ENCODE measurements at regions not wholly inside any gene's neighbourhood (a gene's known extent, or its start where the extent isn't known, plus 50 kb on each side); places are given as distances from the start of the nearest gene placed in this dataset.
"Not testable (repeated sequence)": the region's sequence is repeated elsewhere in the genome, so short reads cannot be mapped to it uniquely, and the experiment has no call there.

DNA sequence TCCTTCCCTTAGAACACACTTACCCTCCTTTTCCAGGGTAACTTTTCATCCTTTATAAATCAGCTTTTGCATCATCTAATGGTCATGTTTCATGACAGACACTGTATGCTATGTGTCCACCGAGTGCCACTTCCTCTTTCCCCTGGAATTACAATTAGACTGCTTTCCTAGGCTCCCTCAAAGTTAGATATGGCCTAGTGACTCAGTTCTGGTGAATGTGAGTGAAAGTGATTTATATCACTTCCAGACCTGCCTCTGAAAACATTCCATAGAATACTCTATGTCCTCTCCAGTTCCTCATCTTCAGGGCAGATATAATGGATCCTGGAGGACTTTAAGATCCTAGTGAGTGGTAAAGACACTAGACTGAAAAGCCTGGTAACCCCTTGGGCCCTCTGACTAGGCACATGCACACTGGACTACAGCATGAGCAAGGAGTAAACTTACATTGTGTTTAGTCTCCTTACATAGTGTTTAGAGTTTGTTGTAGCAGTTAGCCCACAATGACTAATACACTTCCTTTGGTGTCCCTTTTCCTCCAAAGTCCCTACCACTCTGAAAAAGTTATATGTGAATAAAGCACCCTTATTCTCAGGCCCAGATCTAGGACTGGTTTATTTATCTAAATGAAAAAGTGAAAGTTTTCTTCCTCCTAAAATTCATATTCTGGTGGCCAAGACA is 59.3 kb downstream of the GPR88 start:
- intact Hi-C loops (cut with DNase I), result no loop called here
- DNase-seq, result no peak

DNA sequence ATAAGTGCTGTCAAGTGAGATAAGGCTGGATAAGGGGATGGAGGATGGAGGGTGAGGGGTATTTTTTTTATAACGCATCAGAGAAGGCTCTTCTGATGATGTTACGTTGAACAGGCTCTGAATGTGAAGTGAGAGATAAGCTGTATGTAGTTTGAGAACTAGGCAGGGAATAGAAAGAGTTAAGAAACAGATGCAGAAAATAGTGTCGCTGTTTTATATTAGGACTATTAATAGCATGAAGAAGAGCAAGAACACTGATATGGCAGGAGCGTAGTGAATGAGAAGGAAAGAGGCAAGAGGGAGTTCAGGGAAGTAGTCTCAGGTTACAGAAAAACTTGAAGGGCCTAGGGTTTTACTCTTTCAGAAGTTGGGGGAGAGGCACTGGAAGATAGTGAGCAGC is 59.8 kb downstream of the GPR88 start:
- intact Hi-C loops (cut with DNase I), result no loop called here
- no peak for DNase-seq

DNA sequence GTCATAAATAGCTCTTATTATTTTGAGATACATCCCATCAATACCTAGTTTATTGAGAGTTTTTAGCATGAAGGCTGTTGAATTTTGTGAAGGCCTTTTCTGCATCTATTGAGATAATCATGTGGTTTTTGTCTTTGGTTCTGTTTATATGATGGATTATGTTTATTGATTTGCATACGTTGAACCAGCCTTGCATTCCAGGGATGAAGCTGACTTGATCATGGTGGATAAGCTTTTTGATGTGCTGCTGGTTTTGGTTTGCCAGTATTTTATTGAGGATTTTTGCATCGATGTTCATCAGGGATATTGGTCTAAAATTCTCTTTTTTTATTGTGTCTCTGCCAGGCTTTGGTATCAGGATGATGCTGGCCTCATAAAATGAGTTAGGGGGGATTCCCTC is 62.4 kb downstream of the GPR88 start:
- intact Hi-C loops (cut with DNase I); DNase-seq: not testable (repeated sequence)

DNA sequence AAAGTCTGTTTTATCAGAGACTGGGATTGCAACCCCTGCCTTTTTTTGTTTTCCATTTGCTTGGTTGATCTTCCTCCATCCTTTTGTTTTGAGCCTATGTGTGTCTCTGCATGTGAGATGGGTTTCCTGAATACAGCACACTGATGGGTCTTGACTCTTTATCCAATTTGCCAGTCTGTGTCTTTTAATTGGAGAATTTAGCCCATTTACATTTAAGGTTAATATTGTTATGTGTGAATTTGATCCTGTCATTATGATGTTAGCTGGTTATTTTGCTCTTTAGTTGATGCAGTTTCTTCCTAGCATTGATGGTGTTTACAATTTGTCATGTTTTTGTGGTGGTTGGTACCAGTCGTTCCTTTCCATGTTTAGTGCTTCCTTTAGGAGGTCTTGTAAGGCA is 64.1 kb downstream of the GPR88 start:
- intact Hi-C loops (cut with DNase I), result not testable (repeated sequence)

DNA sequence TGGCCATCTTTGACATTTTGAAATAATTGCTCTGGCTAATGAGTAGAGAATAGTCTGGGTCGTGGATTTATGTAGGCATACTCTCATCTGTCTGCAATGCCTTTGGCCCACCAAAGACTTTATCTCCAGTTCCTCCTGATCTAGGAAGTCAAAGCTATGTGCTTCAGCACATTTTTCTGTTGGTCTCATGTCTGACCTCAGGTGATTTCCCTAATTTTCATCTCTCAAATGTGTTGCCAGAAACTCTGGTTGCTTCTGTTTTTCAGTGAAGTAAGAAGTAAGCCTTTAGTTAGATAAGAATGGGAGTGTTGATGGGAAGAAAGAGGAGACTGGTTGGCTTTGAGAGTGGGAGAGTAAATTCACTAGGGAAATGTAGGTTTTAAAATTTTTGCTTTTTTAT is 66.4 kb downstream of the GPR88 start:
- no peak for DNase-seq
- intact Hi-C loops (cut with DNase I), result no loop called here

More for the DNA sequence above, 64.1 kb downstream of the GPR88 start:
- DNase-seq, result not testable (repeated sequence)

DNA sequence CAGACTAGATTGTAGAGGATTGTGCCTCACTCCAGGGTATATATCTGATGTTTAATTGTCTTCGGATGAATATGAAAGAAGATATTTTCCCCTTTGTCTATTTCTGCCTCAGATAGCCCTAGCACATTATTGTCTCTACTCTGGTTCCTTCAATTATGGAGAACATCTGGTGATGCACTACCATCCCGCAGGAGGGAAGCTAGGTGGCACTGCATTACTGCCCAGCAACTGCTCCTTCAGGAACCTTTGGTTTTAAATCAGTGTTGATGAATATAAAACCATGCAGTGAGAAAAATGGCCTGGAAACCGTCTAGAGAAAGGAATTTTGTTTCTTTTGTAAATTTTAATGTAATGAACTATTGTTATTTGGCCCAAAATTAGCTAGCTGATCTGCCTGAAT is 68.5 kb downstream of the GPR88 start:
- intact Hi-C loops (cut with DNase I), result no loop called here
- DNase-seq, result peak in 24 of 42 donors; percentile 6 to 60 (median 22)

DNA sequence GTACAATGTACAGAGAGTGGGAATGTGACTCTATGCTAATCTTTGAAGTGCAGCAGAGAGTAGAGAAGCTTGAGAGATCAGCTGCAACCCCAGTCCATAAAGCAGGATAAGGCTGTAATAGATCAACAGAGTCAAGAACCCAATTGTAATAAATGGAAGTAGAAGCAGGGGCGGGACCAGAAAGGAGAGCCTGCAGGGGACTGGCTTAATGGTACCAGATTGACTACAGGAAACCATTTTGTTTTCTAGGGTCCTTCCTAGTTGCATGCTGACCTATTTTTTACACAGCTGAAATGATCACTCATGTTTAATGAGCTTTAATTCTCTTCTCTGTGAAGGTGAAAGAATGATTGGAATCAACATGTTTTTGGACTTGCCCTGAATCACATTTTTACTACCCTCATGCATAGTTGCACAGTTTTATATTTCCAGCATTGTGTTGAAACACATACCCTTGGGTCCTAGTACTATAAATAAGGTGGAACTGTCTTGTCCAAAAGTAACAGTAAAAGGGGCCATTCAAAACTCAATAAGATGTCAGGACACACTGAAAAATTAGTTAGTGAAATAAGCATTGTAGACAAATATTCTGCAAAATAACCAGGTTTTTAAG is 69.8 kb downstream of the GPR88 start:
- DNase-seq, result no peak
- intact Hi-C loops (cut with DNase I), result no loop called here

DNA sequence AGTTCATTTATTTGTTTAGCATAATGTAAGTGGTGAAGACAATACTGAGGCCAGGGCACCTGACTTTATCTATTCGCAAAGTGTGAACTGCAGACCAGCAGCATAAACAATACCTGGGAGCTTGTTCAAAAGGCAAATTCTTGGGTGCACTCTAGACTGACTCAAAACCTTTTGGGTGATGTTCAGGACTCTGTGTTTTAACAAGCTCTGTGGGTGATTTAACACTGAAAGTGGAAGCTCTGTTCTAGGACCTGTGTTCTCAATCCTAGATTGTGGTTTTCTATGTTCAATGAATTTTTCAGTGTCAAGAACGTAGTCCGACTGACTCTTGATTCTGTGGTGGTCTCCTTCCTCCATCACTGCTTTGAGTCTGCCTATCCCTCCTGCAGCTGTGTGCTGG is 71.9 kb downstream of the GPR88 start:
- intact Hi-C loops (cut with DNase I), result no loop called here
- DNase-seq, result no peak

DNA sequence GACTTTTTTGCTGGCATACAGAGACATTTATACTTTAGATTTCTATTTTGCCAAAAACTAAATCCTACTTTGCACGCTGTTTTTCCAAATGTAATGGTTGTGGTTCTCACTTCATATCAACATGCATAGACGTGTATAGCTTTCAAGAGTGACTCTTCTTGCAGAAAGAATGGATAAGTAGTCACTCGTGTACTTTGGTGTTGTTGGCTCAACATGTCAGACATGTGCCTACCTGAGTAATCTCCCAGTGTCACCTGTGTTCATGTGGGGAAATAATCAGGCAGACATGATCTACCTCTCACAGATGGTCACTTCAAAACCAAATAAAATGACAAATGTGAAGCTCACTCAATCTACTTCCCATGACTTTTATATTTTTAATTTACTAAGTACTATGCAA is 73.1 kb downstream of the GPR88 start:
- intact Hi-C loops (cut with DNase I), result no loop called here
- no peak for DNase-seq

DNA sequence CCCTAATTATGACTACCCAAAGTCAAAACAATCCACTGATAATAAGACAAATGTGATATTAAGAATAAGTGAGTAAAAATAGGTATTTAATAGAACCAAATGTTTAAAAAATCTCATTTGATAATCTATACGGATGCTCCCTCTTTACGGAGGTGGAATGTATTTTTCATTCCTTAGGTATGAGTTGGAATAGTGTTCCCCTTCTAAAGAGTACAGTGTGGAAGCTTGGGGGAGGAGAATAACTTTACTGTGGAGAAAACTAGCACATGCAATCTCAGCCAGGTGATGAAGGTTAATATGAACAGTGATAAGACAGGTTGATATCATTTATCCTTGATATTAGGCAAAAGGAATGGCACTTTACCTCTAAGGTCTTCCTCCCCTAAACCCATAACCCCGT is 74.6 kb downstream of the GPR88 start:
- intact Hi-C loops (cut with DNase I), result no loop called here
- no peak for DNase-seq

DNA sequence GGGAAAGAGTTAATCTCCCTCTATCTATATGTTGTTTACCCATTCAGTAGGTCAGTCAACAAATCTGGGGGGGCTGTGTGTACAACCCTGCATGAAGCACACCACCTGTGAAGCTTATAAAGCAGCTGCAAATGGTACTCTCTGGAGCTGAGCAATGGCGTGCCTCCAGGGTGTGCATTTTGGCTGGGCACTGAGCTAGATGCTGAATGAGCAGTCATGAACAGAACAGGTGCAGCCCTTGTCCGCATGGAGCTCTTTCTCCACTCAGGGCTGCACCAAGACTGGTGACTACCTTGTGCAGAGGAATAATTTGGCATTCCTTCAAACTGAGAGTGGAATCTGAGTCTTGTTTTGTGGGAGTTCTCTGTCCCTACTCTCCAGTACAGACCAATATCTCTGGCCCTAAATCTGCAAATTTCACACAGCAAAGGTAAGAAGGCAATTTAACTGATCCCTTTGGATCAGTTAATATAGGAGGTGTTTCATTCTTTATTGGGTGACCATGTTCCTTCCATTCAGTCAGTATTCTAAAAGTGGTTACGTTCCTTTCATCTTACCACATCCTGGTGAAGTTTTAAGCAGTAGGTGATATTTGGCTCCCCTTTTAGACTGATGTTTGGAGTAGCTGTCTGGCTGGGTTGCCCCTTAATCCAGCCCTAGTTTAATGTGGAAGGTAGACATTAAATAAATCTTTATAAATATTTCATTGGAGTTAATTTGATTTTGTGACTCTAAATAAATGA is 76.0 kb downstream of the GPR88 start:
- intact Hi-C loops (cut with DNase I), result no loop called here
- DNase-seq, result no peak

DNA sequence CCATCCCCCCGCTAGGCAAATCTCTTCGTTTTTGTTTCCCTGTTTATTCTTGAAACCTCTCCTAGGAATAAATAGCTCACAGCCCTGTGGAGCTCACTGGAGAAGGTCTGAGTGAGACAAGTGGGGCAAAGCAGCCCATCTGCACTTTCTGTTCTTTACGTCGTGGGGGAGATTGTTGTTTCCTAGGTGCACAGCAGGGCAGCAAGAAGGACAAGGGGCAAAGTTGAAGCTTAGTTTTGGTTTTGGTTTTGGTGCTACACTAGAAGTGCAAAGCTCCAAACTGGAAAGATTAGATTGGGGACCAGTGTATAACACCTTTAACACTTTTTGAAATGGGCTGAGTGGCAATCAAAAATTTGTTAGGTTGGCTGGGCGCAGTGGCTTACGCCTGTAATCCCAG is 76.6 kb downstream of the GPR88 start:
- no peak for DNase-seq
- intact Hi-C loops (cut with DNase I), result no loop called here

DNA sequence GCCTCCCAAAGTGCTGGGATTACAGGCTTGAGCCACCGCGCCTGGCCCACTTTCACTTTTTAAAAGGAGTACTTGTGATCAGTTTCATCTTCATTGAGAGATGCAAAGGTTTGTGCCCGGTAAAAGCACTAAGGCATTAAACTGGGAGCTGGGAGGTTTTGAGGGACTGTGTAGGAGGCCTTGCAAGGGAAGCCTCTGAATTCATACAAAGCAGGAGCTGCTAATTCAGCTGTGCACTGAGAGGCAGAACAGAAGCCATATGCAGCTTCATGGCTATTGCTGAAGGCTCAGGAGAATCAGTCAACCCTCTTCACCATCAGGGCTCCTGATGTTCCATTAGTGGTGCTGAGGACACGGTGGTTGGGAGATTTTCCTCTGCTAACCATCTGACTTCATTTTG is 77.7 kb downstream of the GPR88 start:
- intact Hi-C loops (cut with DNase I), result no loop called here
- peak in 28 of 42 donors; percentile 1 to 72 (median 25) for DNase-seq

DNA sequence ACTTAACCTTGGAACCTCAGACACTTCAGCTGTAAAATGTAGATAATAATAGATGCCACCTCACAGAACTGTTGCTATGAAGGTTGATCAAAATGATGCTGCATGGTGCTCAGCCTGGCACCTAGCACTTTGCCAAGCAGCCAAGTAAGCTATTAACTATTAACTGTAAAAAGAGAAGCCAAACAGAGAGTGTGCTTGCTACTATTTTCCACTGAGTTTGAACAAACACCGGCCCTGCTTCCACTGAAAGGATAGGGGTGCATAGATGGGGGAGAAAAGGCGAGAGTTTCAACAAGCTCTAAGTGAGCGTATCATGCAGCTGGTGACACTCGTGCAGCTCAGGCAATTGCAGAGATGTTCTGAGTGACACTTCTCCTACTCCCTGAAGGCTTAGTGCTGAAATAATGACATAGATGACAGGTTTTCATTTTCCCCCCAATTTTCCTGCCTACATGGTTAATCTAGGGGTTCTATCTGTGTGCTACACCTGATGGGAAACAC is 78.2 kb downstream of the GPR88 start:
- peak in 38 of 42 donors; percentile 4 to 84 (median 42) for DNase-seq

DNA sequence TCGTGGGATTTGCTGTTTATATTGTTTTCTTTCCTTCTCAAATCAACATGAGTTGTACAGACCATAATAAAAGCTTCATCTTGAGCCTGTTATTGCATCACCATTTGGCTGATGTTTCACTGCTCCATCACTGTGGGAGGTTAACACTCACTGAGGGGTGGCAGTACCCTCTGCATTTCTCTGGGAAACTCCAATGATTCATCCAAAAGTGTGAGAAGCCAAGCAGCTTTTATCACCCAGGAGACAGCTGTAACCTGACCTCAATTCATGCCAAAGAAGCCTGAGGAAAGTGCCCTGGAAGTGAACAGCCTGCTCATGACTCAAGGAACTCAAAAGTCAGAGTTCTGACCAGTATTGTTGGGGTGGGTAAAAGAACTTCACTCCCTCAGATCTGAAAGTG is 84.1 kb downstream of the GPR88 start:
- peak in 28 of 42 donors; percentile 3 to 78 (median 32) for DNase-seq
- intact Hi-C loops (cut with DNase I), result no loop called here

More for the DNA sequence above, 78.2 kb downstream of the GPR88 start:
- intact Hi-C loops (cut with DNase I), result no loop called here

DNA sequence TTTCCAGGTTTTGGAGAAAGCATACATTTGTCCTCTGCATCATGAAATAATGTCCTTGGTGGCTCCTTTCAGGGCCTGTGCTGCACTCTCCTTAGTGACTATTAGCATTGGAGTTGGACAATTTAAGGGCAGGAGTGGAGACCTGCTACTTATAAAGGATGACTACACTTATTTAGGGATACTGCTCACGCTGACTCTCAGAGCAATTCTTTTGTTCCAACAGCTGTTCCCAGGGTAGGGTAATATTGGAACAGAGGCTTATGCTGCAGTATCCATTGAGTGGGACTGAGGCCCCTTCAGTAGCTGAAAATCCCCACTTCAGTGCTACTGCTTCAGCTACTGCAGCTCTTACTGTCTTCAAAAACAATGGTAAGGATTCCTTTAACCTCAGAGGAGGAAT is 84.6 kb downstream of the GPR88 start:
- intact Hi-C loops (cut with DNase I), result no loop called here
- DNase-seq, result no peak

DNA sequence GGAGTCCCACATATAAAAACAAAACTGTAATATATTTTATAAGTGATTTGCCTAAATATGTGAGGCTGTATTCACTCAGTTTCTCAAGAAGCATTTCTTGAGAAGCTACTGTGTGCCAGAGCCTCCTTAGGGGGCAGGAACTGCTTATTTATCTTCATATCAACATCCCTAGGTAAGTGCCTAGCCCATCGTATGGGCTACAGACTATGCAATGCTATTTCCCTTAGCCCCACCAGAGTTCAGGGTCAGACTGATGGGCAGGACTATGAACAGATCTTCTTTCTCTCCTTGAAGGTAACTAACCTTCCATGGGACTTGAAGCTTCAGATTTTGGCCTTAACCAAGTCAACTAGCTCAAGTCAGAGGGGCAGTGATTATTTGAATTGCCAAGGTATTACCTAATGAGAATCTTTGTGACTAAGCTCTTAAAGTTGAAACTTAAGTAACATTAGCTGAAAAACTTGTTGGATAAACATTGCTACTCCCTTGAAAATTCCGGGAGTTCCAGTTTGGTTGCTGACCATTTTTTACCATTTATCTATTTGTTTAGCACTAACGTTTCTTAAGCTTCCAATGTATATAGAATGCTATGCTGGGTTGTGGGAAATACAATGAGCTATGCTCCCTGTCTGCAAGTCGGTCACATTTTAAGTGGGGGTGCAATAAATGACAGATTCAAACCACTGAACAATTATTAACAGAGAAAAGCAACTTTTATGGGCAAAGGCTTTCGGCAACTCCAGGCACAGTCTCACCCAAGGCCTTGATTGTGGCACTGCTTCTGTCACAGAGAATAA is 85.2 kb downstream of the GPR88 start:
- no peak for DNase-seq
- intact Hi-C loops (cut with DNase I), result no loop called here

DNA sequence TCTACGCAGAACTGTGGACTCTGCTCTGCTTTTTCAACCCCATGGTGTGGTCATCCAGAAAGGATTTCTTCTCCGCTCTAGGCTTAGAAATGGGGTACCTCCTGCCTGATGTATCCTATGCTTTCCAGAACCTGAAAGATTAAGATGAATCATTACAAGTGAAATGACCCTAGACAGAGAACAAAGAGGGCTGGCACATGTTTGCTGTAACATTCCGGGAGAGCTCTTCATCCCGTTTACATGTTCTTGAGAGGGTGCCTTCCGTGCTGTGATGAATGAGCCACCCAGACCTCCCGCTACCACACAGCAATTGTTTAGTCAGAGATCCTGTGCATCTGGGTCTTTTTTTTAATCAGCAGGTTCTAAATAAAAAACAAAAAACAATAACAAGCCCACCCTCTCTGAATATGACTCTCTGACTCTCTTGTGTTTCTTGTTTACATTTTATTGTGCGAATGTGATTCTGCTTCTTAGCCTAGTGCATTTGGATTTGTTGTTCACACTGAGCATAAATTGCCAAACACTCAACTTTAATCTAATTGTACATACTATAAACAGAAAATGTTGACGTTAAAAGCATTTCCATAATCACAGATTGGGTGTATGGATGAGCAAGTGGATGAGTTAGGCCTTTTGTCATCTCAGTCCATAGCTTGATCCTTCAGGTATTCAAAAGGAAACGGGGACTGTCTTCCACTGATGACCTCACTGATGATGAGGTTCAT is 87.1 kb downstream of the GPR88 start:
- intact Hi-C loops (cut with DNase I), result no loop called here
- DNase-seq, result no peak

DNA sequence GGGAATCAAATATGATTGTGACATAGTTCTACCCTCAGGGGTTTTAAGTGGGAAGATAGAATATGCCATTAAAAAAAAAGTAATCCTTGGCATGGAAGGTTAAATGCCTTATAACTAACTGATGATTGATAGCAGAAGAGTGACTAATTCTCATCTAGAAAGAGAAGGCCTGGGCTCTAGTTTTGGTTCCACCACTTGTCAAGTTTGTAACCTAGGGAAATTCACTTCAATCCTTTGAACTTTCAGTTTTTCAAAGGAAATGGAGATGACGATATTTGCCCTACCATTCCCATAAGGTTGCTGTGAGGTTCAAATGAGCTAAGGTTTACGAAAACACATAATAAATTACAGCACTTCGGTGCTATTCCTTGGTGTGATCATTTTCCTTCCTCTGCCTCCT is 88.5 kb downstream of the GPR88 start:
- DNase-seq, result no peak
- intact Hi-C loops (cut with DNase I), result no loop called here

Measured in head of caudate nucleus (tissue), 42 donors.